K562 (cell line): ENCODE measurements at regions not wholly inside any gene's neighbourhood (a gene's known extent, or its start where the extent isn't known, plus 50 kb on each side); places are given as distances from the start of the nearest gene placed in this dataset.

ENCODE experiments used
- HBP1 ChIP-seq: fragments of 450-650 bp; formaldehyde crosslinking; IDR thresholded peaks from 2 replicates; pipeline ENCODE4 v1.4.0; 2022; ENCODE audit warnings: missing genetic modification characterization
- MAZ ChIP-seq, 2 experiments: fragments of 450-650 bp in 1 of 2; sonication (generic) in 1 of 2; formaldehyde crosslinking; IDR thresholded peaks in 1 of 2; conservative IDR thresholded peaks in 1 of 2; 2 replicates each; pipeline versions ENCODE4 v1.4.0 to v1.5.0; 2020; ENCODE audit warnings: mild to moderate bottlenecking in 1 of 2, missing genetic modification reagents in 1 of 2
- MGA ChIP-seq: fragments of 450-650 bp; IDR thresholded peaks from 2 replicates; pipeline ENCODE4 v1.6.1; 2016; ENCODE audit warnings: mild to moderate bottlenecking, moderate library complexity
- OTX1 ChIP-seq: fragments of 450-650 bp; formaldehyde crosslinking; IDR thresholded peaks from 2 replicates; pipeline ENCODE4 v1.4.0; 2022; ENCODE audit warnings: mild to moderate bottlenecking
- SAFB2 ChIP-seq: fragments of 200-400 bp; formaldehyde crosslinking; IDR thresholded peaks from 2 replicates; pipeline ENCODE4 v1.6.1; 2018; ENCODE audit warnings: borderline replicate concordance, low read length, low read depth, moderate library complexity; ENCODE audit not compliant: severe bottlenecking
- SP2 ChIP-seq: IDR thresholded peaks from 2 replicates; pipeline ENCODE4 v1.6.1; 2011; ENCODE audit warnings: mild to moderate bottlenecking, low read depth, low read length, moderate library complexity; ENCODE audit not compliant: poor library complexity, severe bottlenecking; ENCODE audit errors: extremely low read depth
- ZNF445 ChIP-seq: fragments of 250-450 bp; sonication (Bioruptor Pico); IDR thresholded peaks from 2 replicates; pipeline ENCODE4 v1.4.0; 2020; ENCODE audit warnings: low read depth, mild to moderate bottlenecking, moderate library complexity

GRCh38 chrX:65932173-65933084 is 107.5 kb downstream of the VSIG4 start (continued):
- TF ChIP-seq HBP1 (no peak), OTX1 (CRISPR knock-in tag) (no peak), SP2 (no peak), MAZ (CRISPR knock-in tag; conservative IDR thresholded peaks at IDR 0.05 in 1 of 2, IDR thresholded peaks at IDR 0.05 in 1 of 2) (no peak), ZNF445 (CRISPR knock-in tag) (no peak), SAFB2 (no peak), MGA (no peak)
